ENCODE measurements at regions not wholly inside any gene's neighbourhood (a gene's known extent, or its start where the extent isn't known, plus 50 kb on each side); places are given as distances from the start of the nearest gene placed in this dataset.
"Not testable (repeated sequence)": the region's sequence is repeated elsewhere in the genome, so short reads cannot be mapped to it uniquely, and the experiment has no call there.

- no peak for DNase-seq
These were observed 52.5 kb upstream of the NBL1 start for GRCh38 chr1:19591482-19592091.

GRCh38 chr1:19585507-19585906, 58.6 kb upstream of the NBL1 start:
- DNase-seq = no peak

- peak in 2 of 14 donors; percentile 2 to 17 for DNase-seq
These were observed 61.8 kb upstream of the NBL1 start for GRCh38 chr1:19582318-19582717.

- DNase-seq = no peak
These were observed 62.7 kb upstream of the NBL1 start for GRCh38 chr1:19581381-19581780.

GRCh38 chr1:19577561-19577960, 66.5 kb upstream of the NBL1 start:
- DNase-seq = no peak

GRCh38 chr1:19577036-19577435, 67.1 kb upstream of the NBL1 start:
- no peak for DNase-seq

GRCh38 chr1:19569786-19570185, 74.3 kb upstream of the NBL1 start:
- no peak for DNase-seq

GRCh38 chr1:19567041-19567440, 77.1 kb upstream of the NBL1 start:
- DNase-seq = no peak

GRCh38 chr1:19564366-19564765, 79.0 kb upstream of the CAPZB start:
- DNase-seq = no peak

GRCh38 chr1:19563324-19564097, 78.2 kb upstream of the CAPZB start:
- DNase-seq = peak in 3 of 14 donors; percentile 2 to 17 (median 5)

GRCh38 chr1:19562847-19563246, 77.5 kb upstream of the CAPZB start:
- no peak for DNase-seq

- DNase-seq = no peak
These were observed 75.1 kb upstream of the CAPZB start for GRCh38 chr1:19560480-19560879.

- DNase-seq = no peak
These were observed 74.3 kb upstream of the CAPZB start for GRCh38 chr1:19559641-19560040.

GRCh38 chr1:19557609-19558051, 72.3 kb upstream of the CAPZB start:
- DNase-seq = no peak

GRCh38 chr1:19554090-19554489, 68.8 kb upstream of the CAPZB start:
- DNase-seq = no peak

GRCh38 chr1:19552291-19553010, 67.1 kb upstream of the CAPZB start:
- DNase-seq = no peak

GRCh38 chr1:19551837-19552236, 66.5 kb upstream of the CAPZB start:
- not testable (repeated sequence) for DNase-seq

- DNase-seq = not testable (repeated sequence)
These were observed 65.1 kb upstream of the CAPZB start for GRCh38 chr1:19550437-19550836.

GRCh38 chr1:19547814-19548213, 62.5 kb upstream of the CAPZB start:
- no peak for DNase-seq

GRCh38 chr1:19536519-19536918, 51.2 kb upstream of the CAPZB start:
- no peak for DNase-seq

- DNase-seq = no peak
These were observed 49.9 kb upstream of the CAPZB start for GRCh38 chr1:19535214-19535613.
